Gastroesophageal sphincter (tissue), 4 donors: ENCODE measurements at regions not wholly inside any gene's neighbourhood (a gene's known extent, or its start where the extent isn't known, plus 50 kb on each side); places are given as distances from the start of the nearest gene placed in this dataset.

Source experiments
- ATAC-seq: fragments of 150-250 bp; one replicate; pipeline ENCODE4 v1.9.1; 2016; ENCODE audit warnings: mild to moderate bottlenecking, moderate library complexity
- H3K27ac ChIP-seq, 4 donors: fragments of 200-600 bp; sonication (generic) in 3 of 4; 1 replicate in 3 of 4; 2 replicates in 1 of 4; pipeline ENCODE4 v1.5.1; 2016 to 2019
- H3K27me3 ChIP-seq: fragments of 200-600 bp; sonication (generic); one replicate; pipeline ENCODE4 v1.5.1; 2019
- H3K36me3 ChIP-seq, 2 donors: fragments of 200-600 bp; sonication (generic); one replicate each; pipeline ENCODE4 v1.5.1; 2019; ENCODE audit warnings: control low read depth in 1 of 2
- H3K4me1 ChIP-seq, 3 donors: fragments of 200-600 bp; sonication (generic); 1 replicate in 2 of 3; 2 replicates in 1 of 3; pipeline ENCODE4 v1.5.1; 2016 to 2019; ENCODE audit warnings: control low read depth in 2 of 3
- H3K4me3 ChIP-seq, 2 donors: fragments of 200-600 bp; sonication (generic); one replicate each; pipeline ENCODE4 v1.5.1; 2019; ENCODE audit warnings: mild to moderate bottlenecking in 1 of 2, moderate library complexity in 1 of 2
- H3K9me3 ChIP-seq, 3 donors: fragments of 200-600 bp; sonication (generic); one replicate each; pipeline ENCODE4 v1.5.1; 2017 to 2019; ENCODE audit warnings: control low read depth in 2 of 3
- CTCF ChIP-seq, 4 experiments: fragments of 200-600 bp in 2 of 4; fragments of 450-650 bp in 2 of 4; sonication (generic) in 1 of 4; IDR thresholded peaks; one replicate each; pipeline ENCODE4 v1.5.1; 2017 to 2019; ENCODE audit warnings: antibody characterized with exemption in 4 of 4, mild to moderate bottlenecking in 2 of 4, moderate library complexity in 2 of 4
- EP300 ChIP-seq: sonication (generic); formaldehyde crosslinking; IDR thresholded peaks from one replicate; pipeline ENCODE4 v1.6.1; 2017; ENCODE audit warnings: antibody characterized with exemption, mild to moderate bottlenecking
- POLR2A ChIP-seq, 2 donors: fragments of 450-650 bp; IDR thresholded peaks; one replicate each; pipeline ENCODE4 v1.6.1; 2017; ENCODE audit warnings: antibody characterized with exemption in 2 of 2, mild to moderate bottlenecking in 2 of 2, moderate library complexity in 1 of 2
- POLR2AphosphoS5 ChIP-seq: sonication (generic); formaldehyde crosslinking; IDR thresholded peaks from one replicate; pipeline ENCODE4 v1.6.1; 2017; ENCODE audit warnings: antibody characterized with exemption
- WGBS, 2 donors: methylation state at CpG; one replicate each; pipeline ENCODE4 v1.1.5; 2018; ENCODE audit warnings: low coverage in 1 of 2; 5-methylcytosine and 5-hydroxymethylcytosine counted together

- no peaks in the 10 kb centered on the region for H3K9me3 ChIP-seq
- no peak for ATAC-seq
- no peak overlapping the region for H3K27ac ChIP-seq
- peaks cover 0 to 19% (median 2%) of the 10 kb centered on the region in 3 donors for H3K4me1 ChIP-seq
- no peak for TF ChIP-seq CTCF (IDR thresholded peaks at IDR 0.05)
- no peak for TF ChIP-seq EP300
- no peak for TF ChIP-seq POLR2A (IDR thresholded peaks at IDR 0.05)
- no peak for TF ChIP-seq POLR2AphosphoS5
- no peak overlapping the region for H3K4me3 ChIP-seq
- 71 to 72% methylated on average over 8 of the region's 12 CpGs for WGBS, 2 donors
- no peaks in the 10 kb centered on the region for H3K27me3 ChIP-seq
- H3K36me3 ChIP-seq = no peaks in the 10 kb centered on the region
Observed at GRCh38 chr2:12057436-12058166, 311.2 kb downstream of the LPIN1 start.

- Histone ChIP-seq H3K4me1 (peaks cover 0 to 20% (median 2%) of the 10 kb centered on the region in 3 donors), H3K27me3 (no peaks in the 10 kb centered on the region), H3K36me3 (no peaks in the 10 kb centered on the region), H3K4me3 (no peak overlapping the region), H3K9me3 (no peaks in the 10 kb centered on the region), H3K27ac (no peak overlapping the region)
- no peak for TF ChIP-seq CTCF (IDR thresholded peaks at IDR 0.05)
- no peak for TF ChIP-seq POLR2AphosphoS5
- TF ChIP-seq POLR2A (IDR thresholded peaks at IDR 0.05) = no peak
- no peak for TF ChIP-seq EP300
- no peak for ATAC-seq
- 79 to 89% methylated on average over 2 of the region's 2 CpGs for WGBS, 2 donors
Observed at GRCh38 chr2:12059616-12060441, 313.4 kb downstream of the LPIN1 start.

GRCh38 chr2:12060886-12061285, 314.5 kb downstream of the LPIN1 start:
- WGBS, 2 donors = 60 to 64% methylated on average over 5 of the region's 5 CpGs
- H3K27ac ChIP-seq = no peak overlapping the region
- TF ChIP-seq EP300 (no peak), POLR2A (IDR thresholded peaks at IDR 0.05) (no peak), CTCF (IDR thresholded peaks at IDR 0.05) (no peak), POLR2AphosphoS5 (no peak)
- peaks cover 0 to 20% (median 2%) of the 10 kb centered on the region in 3 donors for H3K4me1 ChIP-seq
- ATAC-seq = no peak
- H3K27me3 ChIP-seq = no peaks in the 10 kb centered on the region
- H3K9me3 ChIP-seq = no peaks in the 10 kb centered on the region
- no peaks in the 10 kb centered on the region for H3K36me3 ChIP-seq
- H3K4me3 ChIP-seq = no peak overlapping the region

- no peaks in the 10 kb centered on the region for H3K36me3 ChIP-seq
- ATAC-seq = no peak
- WGBS, 2 donors = 45 to 51% methylated on average over 3 of the region's 3 CpGs
- no peaks in the 10 kb centered on the region for H3K27me3 ChIP-seq
- H3K4me3 ChIP-seq = no peak overlapping the region
- H3K4me1 ChIP-seq = peaks cover 0 to 20% (median 2%) of the 10 kb centered on the region in 3 donors
- peak overlapping the region in 2 of 4 donors; percentile 41 to 57 for H3K27ac ChIP-seq
- no peak for TF ChIP-seq CTCF (IDR thresholded peaks at IDR 0.05)
- no peak for TF ChIP-seq POLR2AphosphoS5
- no peak for TF ChIP-seq POLR2A (IDR thresholded peaks at IDR 0.05)
- TF ChIP-seq EP300 = no peak
- H3K9me3 ChIP-seq = no peaks in the 10 kb centered on the region
Observed at GRCh38 chr2:12061286-12062052, 315.0 kb downstream of the LPIN1 start.
